NB4 (cell line): ENCODE measurements at regions not wholly inside any gene's neighbourhood (a gene's known extent, or its start where the extent isn't known, plus 50 kb on each side); places are given as distances from the start of the nearest gene placed in this dataset.

ENCODE experiments used
- CTCF ChIP-seq: IDR thresholded peaks from one replicate; pipeline ENCODE4 v1.5.1; 2012; ENCODE audit warnings: low read depth, low read length
- POLR2A ChIP-seq: IDR thresholded peaks from 2 replicates; pipeline ENCODE4 v1.6.1; 2011; ENCODE audit warnings: mild to moderate bottlenecking; ENCODE audit not compliant: insufficient read length; ENCODE audit errors: extremely low read depth

- TF ChIP-seq POLR2A (no peak), CTCF (no peak)
Observed at GRCh38 chr5:17690473-17690872, 56.2 kb downstream of the TAF11L14 start.
